Activated naive CD4-positive, alpha-beta T cell treated with anti-CD3 and anti-CD28 coated beads for 36 hours (primary cell): ENCODE measurements at regions not wholly inside any gene's neighbourhood (a gene's known extent, or its start where the extent isn't known, plus 50 kb on each side); places are given as distances from the start of the nearest gene placed in this dataset.

Experiments
- CTCF ChIA-PET: fragments of 350-600 bp; sonication (Branson Sonifier 250); formaldehyde crosslinking; loops from one replicate; lab custom pipeline; 2021; ENCODE audit warnings: antibody characterized with exemption; lab: Charles Lee
- DNase-seq: peaks from one replicate; pipeline ENCODE4 v3.0.0-alpha.2; 2020
- H3K27ac Mint-ChIP-seq: one replicate; pipeline ENCODE4 v1.8.0; 2021; ENCODE audit warnings: mild to moderate bottlenecking, mixed read lengths
- H3K27me3 Mint-ChIP-seq: one replicate; pipeline ENCODE4 v1.8.0; 2021; ENCODE audit warnings: low read depth, mixed read lengths
- H3K36me3 Mint-ChIP-seq: one replicate; pipeline ENCODE4 v1.8.0; 2021; ENCODE audit warnings: low read depth, mixed read lengths
- H3K4me1 Mint-ChIP-seq: one replicate; pipeline ENCODE4 v1.8.0; 2021; ENCODE audit warnings: low read depth, mixed read lengths
- H3K4me3 Mint-ChIP-seq: one replicate; pipeline ENCODE4 v1.8.0; 2021; ENCODE audit warnings: mild to moderate bottlenecking, moderate library complexity, mixed read lengths
- H3K9me3 Mint-ChIP-seq: one replicate; pipeline ENCODE4 v1.8.0; 2021; ENCODE audit warnings: mixed read lengths
- intact Hi-C: fragments of 100-400 bp; cut with micrococcal nuclease; formaldehyde crosslinking; loops from one replicate; pipeline ENCODE4 v1.15.1; 2023

DNA sequence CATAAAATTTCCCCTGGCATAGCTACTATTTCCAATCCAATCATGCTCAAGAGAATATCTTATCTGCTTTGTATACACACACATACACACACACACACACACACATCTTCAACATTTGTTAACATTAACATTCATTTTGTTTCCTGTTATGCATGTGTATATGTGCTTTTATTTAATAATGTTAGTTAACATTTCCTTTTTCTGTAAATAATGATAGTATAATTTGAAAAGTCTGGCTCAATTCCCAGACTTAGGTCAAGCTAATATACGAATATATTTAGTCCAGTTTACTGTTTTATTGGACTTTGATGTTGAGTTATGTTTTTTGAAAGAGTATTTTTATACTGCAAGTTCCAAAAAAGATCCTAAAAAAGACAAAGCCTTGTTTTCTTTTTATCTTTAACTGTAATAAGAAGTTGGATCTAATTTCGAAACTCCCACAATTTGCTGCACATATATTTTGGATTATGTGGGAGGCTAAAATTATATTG, 1072.4 kb downstream of the EFNB2 start:
- no peak for DNase-seq
- no peaks in the 10 kb centered on the region for H3K27me3 Mint-ChIP-seq
- CTCF ChIA-PET, result no interaction called here
- H3K36me3 Mint-ChIP-seq, result no peaks in the 10 kb centered on the region
- no peaks in the 10 kb centered on the region for H3K9me3 Mint-ChIP-seq
- no peak overlapping the region for H3K4me3 Mint-ChIP-seq
- H3K27ac Mint-ChIP-seq, result no peak overlapping the region
- H3K4me1 Mint-ChIP-seq, result no peaks in the 10 kb centered on the region
- intact Hi-C loops, result no loop called here

DNA sequence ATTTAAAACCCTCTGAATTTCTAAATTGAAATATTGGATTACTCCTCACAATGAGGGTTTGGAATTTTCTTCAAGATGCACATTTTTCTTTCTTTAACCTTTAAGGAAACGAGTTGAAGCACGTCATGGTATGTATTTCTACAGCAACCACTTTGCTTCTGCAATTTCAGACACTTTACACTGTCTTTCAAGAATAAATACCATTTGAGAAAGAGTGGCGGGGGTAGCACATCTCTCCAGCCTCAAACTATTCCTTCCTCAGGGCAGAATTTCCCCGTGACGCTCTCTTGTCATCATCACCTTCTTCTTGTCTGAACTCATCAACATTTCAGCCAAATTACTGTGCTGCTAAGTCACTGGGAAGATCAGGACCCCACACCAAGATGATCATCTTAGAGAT, 1073.4 kb downstream of the EFNB2 start:
- H3K36me3 Mint-ChIP-seq, result no peaks in the 10 kb centered on the region
- intact Hi-C loops, result no loop called here
- no peak overlapping the region for H3K27ac Mint-ChIP-seq
- H3K27me3 Mint-ChIP-seq, result no peaks in the 10 kb centered on the region
- H3K9me3 Mint-ChIP-seq, result no peaks in the 10 kb centered on the region
- no peak for DNase-seq
- H3K4me1 Mint-ChIP-seq, result no peaks in the 10 kb centered on the region
- no peak overlapping the region for H3K4me3 Mint-ChIP-seq
- CTCF ChIA-PET, result no interaction called here

GRCh38 chr13:105452895-105453294, 1082.6 kb downstream of the EFNB2 start:
- no peaks in the 10 kb centered on the region for H3K36me3 Mint-ChIP-seq
- H3K4me3 Mint-ChIP-seq, result no peak overlapping the region
- no peaks in the 10 kb centered on the region for H3K4me1 Mint-ChIP-seq
- H3K27me3 Mint-ChIP-seq, result no peaks in the 10 kb centered on the region
- H3K27ac Mint-ChIP-seq, result no peak overlapping the region
- DNase-seq, result no peak
- intact Hi-C loops, result no loop called here
- H3K9me3 Mint-ChIP-seq, result no peaks in the 10 kb centered on the region
- CTCF ChIA-PET, result interaction anchor here (0.7 kb wide), 1 partner anchor 529 kb away, joined by 3 read pairs; no protein-coding TSS in a partner anchor

GRCh38 chr13:105450784-105451183, 1084.7 kb downstream of the EFNB2 start:
- CTCF ChIA-PET, result no interaction called here

DNA sequence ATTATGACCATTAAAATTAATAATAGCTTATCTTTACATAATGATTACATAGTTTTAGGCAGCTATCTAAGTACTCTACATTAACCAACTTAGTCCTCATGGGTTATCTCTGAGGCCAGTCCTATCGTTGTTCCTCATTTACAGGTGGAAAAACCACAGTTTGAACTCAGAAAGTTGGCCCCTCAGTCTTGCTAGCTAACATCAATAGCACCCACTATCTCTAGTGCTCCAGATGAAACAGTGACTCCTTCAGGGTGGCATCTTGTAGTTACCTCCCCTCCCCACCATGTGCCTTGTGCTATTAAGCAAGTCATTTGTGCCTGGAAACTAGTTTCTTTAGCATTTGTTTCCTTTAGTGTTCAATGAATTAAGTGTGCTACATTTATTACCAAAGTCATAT, 1086.7 kb downstream of the EFNB2 start:
- CTCF ChIA-PET, result no interaction called here
- DNase-seq, result no peak
- no peak overlapping the region for H3K27ac Mint-ChIP-seq
- no peaks in the 10 kb centered on the region for H3K9me3 Mint-ChIP-seq
- H3K27me3 Mint-ChIP-seq, result no peaks in the 10 kb centered on the region
- peaks cover 2% of the 10 kb centered on the region for H3K4me1 Mint-ChIP-seq
- intact Hi-C loops, result no loop called here
- no peak overlapping the region for H3K4me3 Mint-ChIP-seq
- H3K36me3 Mint-ChIP-seq, result no peaks in the 10 kb centered on the region

More at GRCh38 chr13:105450784-105451183, 1084.7 kb downstream of the EFNB2 start:
- Mint-ChIP-seq H3K36me3 (no peaks in the 10 kb centered on the region), H3K27me3 (no peaks in the 10 kb centered on the region), H3K4me1 (no peaks in the 10 kb centered on the region), H3K27ac (no peak overlapping the region), H3K9me3 (no peaks in the 10 kb centered on the region), H3K4me3 (no peak overlapping the region)
- no peak for DNase-seq
- intact Hi-C loops, result no loop called here

DNA sequence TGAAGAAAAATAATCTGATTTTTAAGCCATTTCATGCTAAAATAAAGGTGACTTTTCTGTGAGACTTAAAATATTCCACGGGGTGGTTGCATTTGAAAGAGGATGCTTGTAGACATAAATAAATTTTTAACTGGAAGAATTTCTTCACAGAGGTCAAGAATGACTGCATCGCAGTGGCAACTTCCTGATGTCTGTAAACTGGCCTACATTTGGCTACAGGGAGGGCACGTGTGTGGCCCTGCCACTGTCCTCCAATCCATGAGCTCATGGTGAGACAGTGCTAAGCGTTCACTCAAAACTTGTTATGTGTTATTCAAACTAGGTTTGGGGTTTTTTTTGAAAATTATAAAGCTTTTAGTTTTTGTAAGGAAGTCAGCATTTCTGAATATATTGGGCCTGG, 1089.3 kb downstream of the EFNB2 start:
- DNase-seq, result no peak
- CTCF ChIA-PET, result no interaction called here
- no peak overlapping the region for H3K27ac Mint-ChIP-seq
- H3K36me3 Mint-ChIP-seq, result no peaks in the 10 kb centered on the region
- intact Hi-C loops, result no loop called here
- H3K27me3 Mint-ChIP-seq, result no peaks in the 10 kb centered on the region
- H3K4me1 Mint-ChIP-seq, result peaks cover 2% of the 10 kb centered on the region
- no peak overlapping the region for H3K4me3 Mint-ChIP-seq
- H3K9me3 Mint-ChIP-seq, result no peaks in the 10 kb centered on the region

DNA sequence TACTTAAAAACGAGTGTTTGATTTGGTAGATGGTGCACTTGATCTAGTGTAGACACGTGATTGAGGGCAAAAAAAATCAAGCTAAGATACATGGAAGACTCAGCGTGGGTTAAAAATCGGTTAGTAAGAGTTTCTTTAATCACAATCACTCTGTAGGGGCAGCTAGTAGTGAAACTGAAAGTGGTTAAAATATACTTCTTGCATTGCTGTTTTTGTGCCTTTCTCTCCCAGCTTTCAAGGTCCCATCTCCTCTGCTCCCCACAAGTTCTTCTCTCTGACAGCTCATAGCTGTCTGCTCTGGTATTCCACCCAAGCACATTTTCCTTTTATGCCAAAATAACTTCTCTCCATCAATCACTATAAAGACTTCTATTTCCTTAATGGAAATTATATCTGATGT, 1089.7 kb downstream of the EFNB2 start:
- Mint-ChIP-seq H3K27ac (no peak overlapping the region), H3K36me3 (no peaks in the 10 kb centered on the region), H3K27me3 (no peaks in the 10 kb centered on the region), H3K4me3 (no peak overlapping the region), H3K4me1 (peaks cover 2% of the 10 kb centered on the region), H3K9me3 (no peaks in the 10 kb centered on the region)
- intact Hi-C loops, result no loop called here
- CTCF ChIA-PET, result no interaction called here
- no peak for DNase-seq

- Mint-ChIP-seq H3K4me3 (no peak overlapping the region), H3K9me3 (no peaks in the 10 kb centered on the region), H3K27ac (no peak overlapping the region), H3K4me1 (peaks cover 2% of the 10 kb centered on the region), H3K36me3 (no peaks in the 10 kb centered on the region), H3K27me3 (no peaks in the 10 kb centered on the region)
- intact Hi-C loops, result no loop called here
- no peak for DNase-seq
- CTCF ChIA-PET, result no interaction called here
Observed at GRCh38 chr13:105442949-105443699, 1092.3 kb downstream of the EFNB2 start.

DNA sequence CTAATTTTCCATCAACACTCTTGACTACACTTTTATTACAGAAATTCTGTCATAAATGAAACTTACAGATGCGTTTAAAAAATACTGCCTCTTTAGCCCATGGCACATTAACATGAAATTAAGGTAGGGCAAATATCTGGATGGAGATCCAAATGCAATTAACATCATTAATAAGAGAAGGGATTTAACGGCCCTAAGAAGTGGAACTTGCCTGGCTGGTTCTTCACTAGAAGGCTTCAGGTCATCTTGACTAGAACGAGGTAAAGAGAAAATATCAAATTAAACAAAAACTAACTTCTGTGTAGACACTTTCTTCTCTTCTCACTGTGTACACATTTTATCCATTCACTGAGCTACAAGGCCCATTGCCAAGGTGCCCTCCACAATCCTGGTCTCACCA, 1093.4 kb downstream of the EFNB2 start:
- no peak for DNase-seq
- H3K36me3 Mint-ChIP-seq, result no peaks in the 10 kb centered on the region
- no peaks in the 10 kb centered on the region for H3K27me3 Mint-ChIP-seq
- H3K4me3 Mint-ChIP-seq, result no peak overlapping the region
- H3K27ac Mint-ChIP-seq, result no peak overlapping the region
- CTCF ChIA-PET, result no interaction called here
- no peaks in the 10 kb centered on the region for H3K9me3 Mint-ChIP-seq
- intact Hi-C loops, result no loop called here
- H3K4me1 Mint-ChIP-seq, result peaks cover 2% of the 10 kb centered on the region

DNA sequence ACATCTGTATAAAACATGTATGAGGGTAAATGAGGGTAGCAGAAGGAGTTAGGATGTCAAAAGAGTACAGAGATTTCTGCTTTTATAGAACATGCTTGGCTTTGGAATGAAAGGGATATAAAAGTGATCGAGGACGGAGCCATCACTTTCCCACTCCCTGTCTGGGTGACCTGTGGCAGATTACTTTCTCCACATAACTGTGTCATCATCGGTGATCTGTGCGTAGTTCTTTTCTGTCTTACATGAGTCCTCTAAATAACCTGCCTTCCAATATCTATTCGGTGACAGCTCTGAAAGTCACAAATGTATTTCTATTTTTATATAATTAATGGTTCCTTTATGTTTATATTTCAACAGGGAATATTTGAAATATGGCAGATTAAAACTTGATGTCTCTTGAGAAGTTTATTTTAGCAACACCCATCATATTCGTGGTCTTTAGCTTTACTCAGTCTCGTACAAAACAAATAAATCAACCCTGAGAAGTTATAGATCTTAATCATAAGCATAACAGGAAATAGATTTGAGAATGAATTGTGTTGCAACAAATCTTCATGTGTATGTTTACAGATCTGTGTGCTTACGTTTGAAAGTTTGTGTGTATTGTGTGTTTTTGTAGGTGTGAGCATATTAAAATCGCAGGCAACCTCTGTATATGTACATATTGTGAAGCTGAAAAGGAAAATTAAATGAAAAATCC, 1094.3 kb downstream of the EFNB2 start:
- Mint-ChIP-seq H3K27ac (no peak overlapping the region), H3K36me3 (no peaks in the 10 kb centered on the region), H3K4me1 (peaks cover 2% of the 10 kb centered on the region), H3K27me3 (no peaks in the 10 kb centered on the region), H3K9me3 (no peaks in the 10 kb centered on the region), H3K4me3 (no peak overlapping the region)
- intact Hi-C loops, result no loop called here
- DNase-seq, result no peak
- CTCF ChIA-PET, result no interaction called here

- Mint-ChIP-seq H3K27me3 (no peaks in the 10 kb centered on the region), H3K4me3 (no peak overlapping the region), H3K27ac (no peak overlapping the region), H3K9me3 (no peaks in the 10 kb centered on the region), H3K4me1 (no peaks in the 10 kb centered on the region), H3K36me3 (no peaks in the 10 kb centered on the region)
- intact Hi-C loops, result no loop called here
- CTCF ChIA-PET, result no interaction called here
- DNase-seq, result no peak
Observed at GRCh38 chr13:105436943-105437342, 1098.5 kb downstream of the EFNB2 start.

DNA sequence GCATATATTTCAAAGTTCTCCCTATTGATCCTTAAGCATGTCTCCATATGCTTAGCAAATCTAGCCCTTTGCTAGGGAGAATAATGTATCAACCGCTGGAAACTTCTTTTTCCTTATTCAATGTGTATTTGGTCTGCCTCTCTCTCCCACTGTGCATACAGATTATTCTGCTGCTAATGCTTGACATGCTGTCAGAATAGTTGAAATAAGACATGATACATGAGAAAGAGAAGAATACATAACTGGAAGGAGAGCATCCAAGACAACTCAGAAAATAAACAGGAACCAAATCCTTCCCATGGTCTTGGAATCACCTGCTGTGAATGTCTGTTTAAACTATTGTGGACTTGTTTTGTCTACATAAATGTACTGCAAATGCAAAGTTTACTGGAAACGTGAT, 1103.0 kb downstream of the EFNB2 start:
- Mint-ChIP-seq H3K27ac (no peak overlapping the region), H3K36me3 (no peaks in the 10 kb centered on the region), H3K27me3 (no peaks in the 10 kb centered on the region), H3K4me1 (no peaks in the 10 kb centered on the region), H3K4me3 (no peak overlapping the region), H3K9me3 (no peaks in the 10 kb centered on the region)
- intact Hi-C loops, result no loop called here
- DNase-seq, result no peak
- CTCF ChIA-PET, result no interaction called here

DNA sequence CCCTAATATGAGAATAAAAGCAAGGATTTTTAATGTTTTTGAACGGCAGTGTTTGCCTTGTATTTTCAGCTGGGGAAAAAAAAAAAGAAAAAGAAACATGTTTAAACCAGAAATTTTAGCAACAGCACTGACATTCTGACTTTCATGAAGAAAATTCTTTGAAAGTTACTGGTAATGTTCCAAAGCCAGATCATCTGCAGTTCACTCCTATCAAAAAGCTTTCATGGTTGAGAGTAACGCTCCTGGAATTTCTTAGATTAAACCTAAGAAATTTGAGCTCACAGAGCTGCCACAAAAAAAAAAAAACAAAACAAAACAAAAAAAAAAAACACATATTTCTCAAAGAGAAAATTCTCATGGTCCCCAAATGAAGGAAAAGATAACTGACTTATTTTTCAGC, 1106.7 kb downstream of the EFNB2 start:
- Mint-ChIP-seq H3K27me3 (no peaks in the 10 kb centered on the region), H3K4me3 (no peak overlapping the region), H3K36me3 (no peaks in the 10 kb centered on the region), H3K4me1 (no peaks in the 10 kb centered on the region), H3K9me3 (no peaks in the 10 kb centered on the region), H3K27ac (no peak overlapping the region)
- CTCF ChIA-PET, result no interaction called here
- intact Hi-C loops, result no loop called here
- DNase-seq, result no peak
